Mesenchymal stem cell (in vitro differentiated cells and primary cell): ENCODE measurements at regions not wholly inside any gene's neighbourhood (a gene's known extent, or its start where the extent isn't known, plus 50 kb on each side); places are given as distances from the start of the nearest gene placed in this dataset.

Experiments
- DNase-seq: peaks from one replicate; pipeline ENCODE4 v3.0.0-alpha.2; 2013
- H2AFZ ChIP-seq: one replicate; pipeline ENCODE4 v1.6.1; 2013; ENCODE audit warnings: low read depth, mild to moderate bottlenecking, control low read depth, inconsistent platforms, low read length, moderate library complexity
- H2AK5ac ChIP-seq: 2 replicates; pipeline ENCODE4 v1.6.1; 2013; ENCODE audit warnings: low read length, moderate library complexity, mild to moderate bottlenecking, inconsistent platforms; ENCODE audit not compliant: severe bottlenecking
- H2BK120ac ChIP-seq: one replicate; pipeline ENCODE4 v1.6.1; 2013; ENCODE audit warnings: low read depth, mild to moderate bottlenecking, inconsistent platforms, low read length, moderate library complexity
- H2BK12ac ChIP-seq, 2 experiments: one replicate each; pipeline ENCODE4 v1.6.1; 2013; ENCODE audit warnings: inconsistent platforms in 2 of 2, low read length in 2 of 2, mild to moderate bottlenecking in 2 of 2, moderate library complexity in 2 of 2, control low read depth in 1 of 2
- H2BK15ac ChIP-seq: one replicate; pipeline ENCODE4 v1.6.1; 2013; ENCODE audit warnings: mild to moderate bottlenecking, low read depth, inconsistent platforms; ENCODE audit not compliant: poor library complexity, severe bottlenecking
- H2BK5ac ChIP-seq: 2 replicates; pipeline ENCODE4 v1.6.1; 2013; ENCODE audit warnings: low read depth, mild to moderate bottlenecking, low read length, control low read depth, inconsistent platforms; ENCODE audit not compliant: poor library complexity, severe bottlenecking
- H3K14ac ChIP-seq, 2 experiments: one replicate each; pipeline ENCODE4 v1.6.1; 2013; ENCODE audit warnings: inconsistent platforms in 2 of 2, low read length in 2 of 2, control low read depth in 1 of 2, mild to moderate bottlenecking in 1 of 2, moderate library complexity in 1 of 2
- H3K18ac ChIP-seq, 2 experiments: one replicate each; pipeline ENCODE4 v1.6.1; 2013; ENCODE audit warnings: inconsistent platforms in 2 of 2, low read length in 2 of 2, control low read depth in 1 of 2, low read depth in 1 of 2, mild to moderate bottlenecking in 1 of 2
- H3K23ac ChIP-seq, 2 experiments: one replicate each; pipeline ENCODE4 v1.6.1; 2013; ENCODE audit warnings: inconsistent platforms in 2 of 2, low read length in 2 of 2, mild to moderate bottlenecking in 2 of 2, moderate library complexity in 2 of 2, control low read depth in 1 of 2
- H3K27ac ChIP-seq: 2 replicates; pipeline ENCODE4 v1.5.1; 2013; ENCODE audit warnings: mild to moderate bottlenecking, moderate library complexity, low read length, control low read depth, inconsistent platforms; ENCODE audit not compliant: poor library complexity, severe bottlenecking
- H3K27me3 ChIP-seq, 2 experiments: 2 replicates each; pipeline versions ENCODE4 v1.6.1 to v1.7.0; 2013; ENCODE audit warnings: low read length in 2 of 2, mild to moderate bottlenecking in 2 of 2, moderate library complexity in 2 of 2, control low read depth in 1 of 2, inconsistent platforms in 1 of 2; ENCODE audit not compliant: control insufficient read depth in 1 of 2, insufficient read depth in 1 of 2
- H3K36me3 ChIP-seq, 2 experiments: 2 replicates each; pipeline versions ENCODE4 v1.6.1 to v1.7.0; 2013; ENCODE audit warnings: low read length in 2 of 2, control low read depth in 1 of 2, inconsistent platforms in 1 of 2, low read depth in 1 of 2, mild to moderate bottlenecking in 1 of 2; ENCODE audit not compliant: insufficient read depth in 2 of 2, control insufficient read depth in 1 of 2
- H3K4ac ChIP-seq, 2 experiments: one replicate each; pipeline ENCODE4 v1.6.1; 2013; ENCODE audit warnings: inconsistent platforms in 2 of 2, low read length in 2 of 2, mild to moderate bottlenecking in 2 of 2, moderate library complexity in 2 of 2, control low read depth in 1 of 2, low read depth in 1 of 2
- H3K4me1 ChIP-seq: 2 replicates; pipeline ENCODE4 v1.6.1; 2013; ENCODE audit warnings: low read depth, low read length, control low read depth; ENCODE audit not compliant: control insufficient read depth, insufficient read depth
- H3K4me2 ChIP-seq: 2 replicates; pipeline ENCODE4 v1.6.1; 2013; ENCODE audit warnings: low read length, mild to moderate bottlenecking, inconsistent platforms; ENCODE audit not compliant: poor library complexity, severe bottlenecking
- H3K4me3 ChIP-seq, 2 experiments: 2 replicates each; pipeline versions ENCODE4 v1.5.1 to v1.7.0; 2013; ENCODE audit warnings: low read length in 2 of 2, mild to moderate bottlenecking in 2 of 2, control low read depth in 1 of 2, low read depth in 1 of 2; ENCODE audit not compliant: insufficient read depth in 1 of 2
- H3K79me1 ChIP-seq: replicated peaks from 2 replicates; pipeline ENCODE4 v1.6.1; 2013; ENCODE audit warnings: mild to moderate bottlenecking, control low read depth, low read length, inconsistent platforms; ENCODE audit not compliant: poor library complexity, severe bottlenecking
- H3K9ac ChIP-seq: 2 replicates; pipeline ENCODE4 v1.7.0; 2013; ENCODE audit warnings: mild to moderate bottlenecking, low read length, moderate library complexity
- H3K9me3 ChIP-seq: 2 replicates; pipeline ENCODE4 v1.7.0; 2013; ENCODE audit warnings: mild to moderate bottlenecking, low read length; ENCODE audit not compliant: control insufficient read depth
- H4K8ac ChIP-seq: one replicate; pipeline ENCODE4 v1.6.1; 2013; ENCODE audit warnings: inconsistent platforms, mild to moderate bottlenecking, low read length, moderate library complexity
- H4K91ac ChIP-seq: one replicate; pipeline ENCODE4 v1.6.1; 2013; ENCODE audit warnings: mild to moderate bottlenecking, low read length, inconsistent platforms
- WGBS: methylation state at CpG from one replicate; pipeline ENCODE4 v1.1.7; 2013; ENCODE audit warnings: mixed read lengths; 5-methylcytosine and 5-hydroxymethylcytosine counted together

GRCh38 chr5:128869970-128870369 lies 95.3 kb upstream of the SLC27A6 start:
- Histone ChIP-seq H2BK12ac (no peak overlapping the region), H4K8ac (no peak overlapping the region), H4K91ac (no peak overlapping the region), H3K36me3 (no peaks in the 10 kb centered on the region), H3K79me1 (no peaks in the 10 kb centered on the region), H3K14ac (no peak overlapping the region), H3K4me3 (no peak overlapping the region), H3K9ac (no peak overlapping the region), H3K18ac (no peak overlapping the region), H2AK5ac (no peak overlapping the region), H2AFZ (no peak overlapping the region), H3K9me3 (no peaks in the 10 kb centered on the region), H3K4me2 (no peak overlapping the region), H3K4me1 (no peaks in the 10 kb centered on the region), H3K27ac (no peak overlapping the region), H3K4ac (no peak overlapping the region), H2BK5ac (no peak overlapping the region), H2BK120ac (no peak overlapping the region), H2BK15ac (no peak overlapping the region), H3K23ac (no peak overlapping the region), H3K27me3 (peaks cover 0 to 4% of the 10 kb centered on the region in 2 experiments)
- no peak for DNase-seq
- 75% methylated on average over 1 of the region's 1 CpG for WGBS

DNA sequence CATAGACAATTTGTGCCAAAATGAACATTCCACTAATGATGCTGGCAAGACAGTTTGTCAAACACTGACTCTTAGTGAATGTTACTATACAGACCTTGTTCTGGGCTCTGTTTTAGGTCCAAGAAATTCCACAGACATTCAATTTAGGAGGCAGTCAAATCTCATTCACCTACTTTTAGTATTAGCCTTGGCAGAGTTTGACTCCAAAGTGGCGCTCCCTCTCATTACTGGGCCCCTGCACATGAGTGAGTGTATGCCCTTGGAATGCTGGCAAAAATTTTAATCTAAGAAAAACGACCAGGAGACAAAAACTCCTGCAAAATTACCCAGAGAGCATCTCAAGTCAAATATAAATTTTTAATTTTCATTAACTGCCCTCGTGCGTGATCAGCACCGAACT lies 94.9 kb upstream of the SLC27A6 start:
- Histone ChIP-seq H2AK5ac (no peak overlapping the region), H3K36me3 (no peaks in the 10 kb centered on the region), H4K91ac (no peak overlapping the region), H2BK12ac (no peak overlapping the region), H3K4ac (no peak overlapping the region), H3K9me3 (no peaks in the 10 kb centered on the region), H3K9ac (no peak overlapping the region), H2BK15ac (no peak overlapping the region), H2BK120ac (no peak overlapping the region), H3K4me2 (no peak overlapping the region), H3K4me1 (no peaks in the 10 kb centered on the region), H2AFZ (no peak overlapping the region), H3K27me3 (peaks cover 0 to 4% of the 10 kb centered on the region in 2 experiments), H3K79me1 (no peaks in the 10 kb centered on the region), H3K14ac (no peak overlapping the region), H3K18ac (no peak overlapping the region), H3K27ac (no peak overlapping the region), H3K4me3 (no peak overlapping the region), H4K8ac (no peak overlapping the region), H3K23ac (no peak overlapping the region), H2BK5ac (no peak overlapping the region)
- no peak for DNase-seq
- WGBS, result 80% methylated on average over 5 of the region's 5 CpGs

DNA sequence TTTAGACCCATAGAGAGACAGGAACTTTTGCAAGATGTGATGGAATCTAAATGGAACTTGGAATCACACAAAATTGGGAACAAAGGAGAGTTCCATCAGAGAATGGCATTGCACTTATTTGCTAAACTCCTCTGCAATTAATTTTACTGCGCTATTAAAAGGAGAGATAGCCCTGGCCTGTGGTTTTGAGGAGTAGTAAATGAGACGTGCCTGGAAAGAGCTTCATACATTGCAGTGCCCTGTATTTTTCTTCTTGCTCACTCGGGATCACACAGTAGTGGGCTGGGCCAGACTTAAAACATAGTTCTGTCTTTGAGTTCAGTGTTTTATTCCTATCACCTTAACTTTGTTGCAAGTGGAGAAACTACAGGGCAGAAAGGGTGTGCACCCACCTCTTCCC lies 94.4 kb upstream of the SLC27A6 start:
- H3K36me3 ChIP-seq, result no peaks in the 10 kb centered on the region
- no peak for DNase-seq
- H3K4me1 ChIP-seq, result no peaks in the 10 kb centered on the region
- H3K9me3 ChIP-seq, result no peaks in the 10 kb centered on the region
- no peak overlapping the region for H2BK15ac ChIP-seq
- peaks cover 0 to 4% of the 10 kb centered on the region in 2 experiments for H3K27me3 ChIP-seq
- H3K23ac ChIP-seq, result no peak overlapping the region
- no peak overlapping the region for H2BK120ac ChIP-seq
- no peaks in the 10 kb centered on the region for H3K79me1 ChIP-seq
- H2AFZ ChIP-seq, result no peak overlapping the region
- H3K4ac ChIP-seq, result no peak overlapping the region
- no peak overlapping the region for H2BK12ac ChIP-seq
- H2AK5ac ChIP-seq, result no peak overlapping the region
- H3K4me2 ChIP-seq, result no peak overlapping the region
- H3K14ac ChIP-seq, result no peak overlapping the region
- H3K18ac ChIP-seq, result no peak overlapping the region
- no peak overlapping the region for H3K4me3 ChIP-seq
- no peak overlapping the region for H4K8ac ChIP-seq
- WGBS, result 68% methylated on average over 3 of the region's 3 CpGs
- H3K27ac ChIP-seq, result no peak overlapping the region
- no peak overlapping the region for H2BK5ac ChIP-seq
- no peak overlapping the region for H4K91ac ChIP-seq
- no peak overlapping the region for H3K9ac ChIP-seq

GRCh38 chr5:128876569-128877382 lies 88.5 kb upstream of the SLC27A6 start:
- no peaks in the 10 kb centered on the region for H3K36me3 ChIP-seq
- no peak for DNase-seq
- H3K4me1 ChIP-seq, result no peaks in the 10 kb centered on the region
- no peak overlapping the region for H2BK15ac ChIP-seq
- H2AFZ ChIP-seq, result no peak overlapping the region
- H2BK12ac ChIP-seq, result no peak overlapping the region
- H3K79me1 ChIP-seq, result no peaks in the 10 kb centered on the region
- no peak overlapping the region for H3K4me2 ChIP-seq
- no peak overlapping the region for H3K4me3 ChIP-seq
- H2AK5ac ChIP-seq, result no peak overlapping the region
- no peak overlapping the region for H4K8ac ChIP-seq
- H3K18ac ChIP-seq, result no peak overlapping the region
- no peak overlapping the region for H2BK5ac ChIP-seq
- H3K27ac ChIP-seq, result no peak overlapping the region
- no peaks in the 10 kb centered on the region for H3K9me3 ChIP-seq
- WGBS, result 56% methylated on average over 2 of the region's 3 CpGs
- no peak overlapping the region for H3K14ac ChIP-seq
- H3K27me3 ChIP-seq, result no peaks in the 10 kb centered on the region
- no peak overlapping the region for H4K91ac ChIP-seq
- H3K9ac ChIP-seq, result no peak overlapping the region
- H3K4ac ChIP-seq, result no peak overlapping the region
- no peak overlapping the region for H2BK120ac ChIP-seq
- H3K23ac ChIP-seq, result no peak overlapping the region
